ENCODE measurements at regions not wholly inside any gene's neighbourhood (a gene's known extent, or its start where the extent isn't known, plus 50 kb on each side); places are given as distances from the start of the nearest gene placed in this dataset.

- Mint-ChIP-seq H3K9me3 (ENCODE audit: unreplicated experiment) (no peaks in the 10 kb centered on the region), H3K27ac (ENCODE audit: unreplicated experiment) (no peak overlapping the region), H3K4me1 (ENCODE audit: unreplicated experiment) (no peaks in the 10 kb centered on the region), H3K27me3 (ENCODE audit: unreplicated experiment) (no peaks in the 10 kb centered on the region), H3K36me3 (ENCODE audit: low read depth, unreplicated experiment) (no peaks in the 10 kb centered on the region), H3K4me3 (ENCODE audit: unreplicated experiment) (no peak overlapping the region)
- no peak for TF ChIP-seq CTCF (IDR thresholded peaks at IDR 0.05; ENCODE audit: unreplicated experiment)
- DNase-seq (ENCODE audit: low spot score) = no peak
Observed at GRCh38 chr11:104370478-104370877, 206.5 kb upstream of the PDGFD start.

GRCh38 chr11:104369761-104370160, 205.8 kb upstream of the PDGFD start:
- Mint-ChIP-seq H3K36me3 (ENCODE audit: low read depth, unreplicated experiment) (no peaks in the 10 kb centered on the region), H3K4me1 (ENCODE audit: unreplicated experiment) (no peaks in the 10 kb centered on the region), H3K9me3 (ENCODE audit: unreplicated experiment) (no peaks in the 10 kb centered on the region), H3K27ac (ENCODE audit: unreplicated experiment) (no peak overlapping the region), H3K27me3 (ENCODE audit: unreplicated experiment) (no peaks in the 10 kb centered on the region), H3K4me3 (ENCODE audit: unreplicated experiment) (no peak overlapping the region)
- no peak for TF ChIP-seq CTCF (IDR thresholded peaks at IDR 0.05; ENCODE audit: unreplicated experiment)
- no peak for DNase-seq (ENCODE audit: low spot score)

- no peak for TF ChIP-seq CTCF (IDR thresholded peaks at IDR 0.05; ENCODE audit: unreplicated experiment)
- no peak for DNase-seq (ENCODE audit: low spot score)
- Mint-ChIP-seq H3K4me1 (ENCODE audit: unreplicated experiment) (peaks cover 3% of the 10 kb centered on the region), H3K9me3 (ENCODE audit: unreplicated experiment) (no peaks in the 10 kb centered on the region), H3K27ac (ENCODE audit: unreplicated experiment) (no peak overlapping the region), H3K36me3 (ENCODE audit: low read depth, unreplicated experiment) (no peaks in the 10 kb centered on the region), H3K4me3 (ENCODE audit: unreplicated experiment) (no peak overlapping the region), H3K27me3 (ENCODE audit: unreplicated experiment) (no peaks in the 10 kb centered on the region)
Observed at GRCh38 chr11:104366321-104366734, 202.4 kb upstream of the PDGFD start.

- Mint-ChIP-seq H3K9me3 (ENCODE audit: unreplicated experiment) (no peaks in the 10 kb centered on the region), H3K36me3 (ENCODE audit: low read depth, unreplicated experiment) (no peaks in the 10 kb centered on the region)
Observed at GRCh38 chr11:104365676-104366075, 201.7 kb upstream of the PDGFD start.

GRCh38 chr11:104361975-104362374, 198.0 kb upstream of the PDGFD start:
- Mint-ChIP-seq H3K4me1 (ENCODE audit: unreplicated experiment) (peaks cover 3% of the 10 kb centered on the region), H3K9me3 (ENCODE audit: unreplicated experiment) (no peaks in the 10 kb centered on the region), H3K27ac (ENCODE audit: unreplicated experiment) (no peak overlapping the region), H3K4me3 (ENCODE audit: unreplicated experiment) (no peak overlapping the region), H3K36me3 (ENCODE audit: low read depth, unreplicated experiment) (no peaks in the 10 kb centered on the region), H3K27me3 (ENCODE audit: unreplicated experiment) (no peaks in the 10 kb centered on the region)
- DNase-seq (ENCODE audit: low spot score) = no peak
- TF ChIP-seq CTCF (IDR thresholded peaks at IDR 0.05; ENCODE audit: unreplicated experiment) = no peak

More at GRCh38 chr11:104365676-104366075, 201.7 kb upstream of the PDGFD start:
- no peak overlapping the region for H3K27ac Mint-ChIP-seq (ENCODE audit: unreplicated experiment)
- no peak overlapping the region for H3K4me3 Mint-ChIP-seq (ENCODE audit: unreplicated experiment)
- TF ChIP-seq CTCF (IDR thresholded peaks at IDR 0.05; ENCODE audit: unreplicated experiment) = no peak
- peaks cover 3% of the 10 kb centered on the region for H3K4me1 Mint-ChIP-seq (ENCODE audit: unreplicated experiment)
- no peak for DNase-seq (ENCODE audit: low spot score)
- no peaks in the 10 kb centered on the region for H3K27me3 Mint-ChIP-seq (ENCODE audit: unreplicated experiment)
